ENCODE measurements at regions not wholly inside any gene's neighbourhood (a gene's known extent, or its start where the extent isn't known, plus 50 kb on each side); places are given as distances from the start of the nearest gene placed in this dataset.

- ChIA-PET RAD21 (ENCODE audit: low non-redundant PET in 1 of 2, low total read pairs in 2 of 2, uncharacterized antibody in 2 of 2, unreplicated experiment in 2 of 2) (no interaction called here), POLR2A (no interaction called here), CTCF (no interaction called here)
- ATAC-seq (no peak), DNase-seq (ENCODE audit: low read depth, low spot score) (no peak)
- H3K9me2 ChIP-seq (ENCODE audit: insufficient read depth): no peaks in the 10 kb centered on the region
- H2AFZ ChIP-seq (ENCODE audit: low read depth, low read length, poor library complexity, severe bottlenecking): no peak overlapping the region
- no peak overlapping the region for H3K4me3 ChIP-seq (replicated peaks in 1 of 2; ENCODE audit: low read depth in 1 of 2, low read length in 2 of 2)
- no peaks in the 10 kb centered on the region for H3K79me2 ChIP-seq (ENCODE audit: insufficient read depth, low read length)
- H3K9me3 ChIP-seq (ENCODE audit: control insufficient read depth in 1 of 2, insufficient read depth in 1 of 2, low read depth in 1 of 2, low read length in 2 of 2): no peaks in the 10 kb centered on the region
- BruUV-seq (replicated peaks): no TSS peak
- H3K27ac ChIP-seq (ENCODE audit: low read depth, low read length): no peak overlapping the region
- no peak overlapping the region for H3K9ac ChIP-seq (ENCODE audit: low read length)
- no peaks in the 10 kb centered on the region for H3K36me3 ChIP-seq (ENCODE audit: control insufficient read depth in 1 of 2, insufficient read depth in 2 of 2, low read length in 2 of 2)
- intact Hi-C loops (cut with micrococcal nuclease): no loop called here
- H4K20me1 ChIP-seq (ENCODE audit: insufficient read depth): no peaks in the 10 kb centered on the region
- TF ChIP-seq TCF7L2 (IDR thresholded peaks at IDR 0.05; ENCODE audit: borderline replicate concordance, extremely low read depth, insufficient read depth, insufficient read length) (no peak), SIN3A (IDR thresholded peaks at IDR 0.05; ENCODE audit: low read depth) (no peak), EGR1 (IDR thresholded peaks at IDR 0.05; ENCODE audit: low read depth) (no peak), REST (IDR thresholded peaks at IDR 0.05; ENCODE audit: low read depth) (no peak), CBX3 (IDR thresholded peaks at IDR 0.05; ENCODE audit: low read depth) (no peak)
- no peaks in the 10 kb centered on the region for H3K27me3 ChIP-seq (ENCODE audit: insufficient read depth, low read length)
- no peak overlapping the region for H3K4me2 ChIP-seq (ENCODE audit: low read length)
- H3K4me1 ChIP-seq (ENCODE audit: control insufficient read depth in 1 of 2, insufficient read depth in 2 of 2, low read length in 2 of 2): no peaks in the 10 kb centered on the region
Observed at GRCh38 chr6:14380086-14380820, 262.7 kb downstream of the CD83 start.

Data from HCT116 (cell line).